ENCODE measurements at regions not wholly inside any gene's neighbourhood (a gene's known extent, or its start where the extent isn't known, plus 50 kb on each side); places are given as distances from the start of the nearest gene placed in this dataset.

GRCh38 chr2:19547321-19547720 is 188.9 kb upstream of the OSR1 start:
- DNase-seq (ENCODE audit: low spot score), result no peak

- no peak for DNase-seq (ENCODE audit: low spot score)
These were observed 187.1 kb upstream of the OSR1 start for GRCh38 chr2:19545507-19545906.

- DNase-seq (ENCODE audit: low spot score), result no peak
These were observed 185.4 kb upstream of the OSR1 start for GRCh38 chr2:19543663-19544383.

- no peak for DNase-seq (ENCODE audit: low spot score)
These were observed 184.6 kb upstream of the OSR1 start for GRCh38 chr2:19542796-19543662.

- no peak for DNase-seq (ENCODE audit: low spot score)
These were observed 183.5 kb upstream of the OSR1 start for GRCh38 chr2:19541884-19542283.

GRCh38 chr2:19540739-19541525 is 182.5 kb upstream of the OSR1 start:
- peak; percentile 81 for DNase-seq (ENCODE audit: low spot score)

- DNase-seq (ENCODE audit: low spot score), result peak; percentile 98
These were observed 180.1 kb upstream of the OSR1 start for GRCh38 chr2:19538411-19538963.

GRCh38 chr2:19536136-19536535 is 177.7 kb upstream of the OSR1 start:
- DNase-seq (ENCODE audit: low spot score), result no peak

- peak; percentile 68 for DNase-seq (ENCODE audit: low spot score)
These were observed 174.2 kb upstream of the OSR1 start for GRCh38 chr2:19532547-19533196.

GRCh38 chr2:19529677-19530076 is 171.3 kb upstream of the OSR1 start:
- no peak for DNase-seq (ENCODE audit: low spot score)

GRCh38 chr2:19527771-19528170 is 169.3 kb upstream of the OSR1 start:
- DNase-seq (ENCODE audit: low spot score), result no peak

GRCh38 chr2:19525313-19525712 is 166.9 kb upstream of the OSR1 start:
- no peak for DNase-seq (ENCODE audit: low spot score)

- no peak for DNase-seq (ENCODE audit: low spot score)
These were observed 160.6 kb upstream of the OSR1 start for GRCh38 chr2:19519045-19519444.

- DNase-seq (ENCODE audit: low spot score), result no peak
These were observed 148.7 kb upstream of the OSR1 start for GRCh38 chr2:19507137-19507536.

- DNase-seq (ENCODE audit: low spot score), result no peak
These were observed 147.0 kb upstream of the OSR1 start for GRCh38 chr2:19505199-19506136.

GRCh38 chr2:19504400-19505198 is 146.2 kb upstream of the OSR1 start:
- peak; percentile 46 for DNase-seq (ENCODE audit: low spot score)

GRCh38 chr2:19503915-19504314 is 145.5 kb upstream of the OSR1 start:
- DNase-seq (ENCODE audit: low spot score), result no peak

GRCh38 chr2:19503406-19503805 is 145.0 kb upstream of the OSR1 start:
- no peak for DNase-seq (ENCODE audit: low spot score)

GRCh38 chr2:19500126-19500525 is 141.7 kb upstream of the OSR1 start:
- DNase-seq (ENCODE audit: low spot score), result no peak

- DNase-seq (ENCODE audit: low spot score), result no peak
These were observed 138.2 kb upstream of the OSR1 start for GRCh38 chr2:19496646-19497045.
